WI38 (cell line): ENCODE measurements at regions not wholly inside any gene's neighbourhood (a gene's known extent, or its start where the extent isn't known, plus 50 kb on each side); places are given as distances from the start of the nearest gene placed in this dataset.

Source experiments
- H3K4me3 ChIP-seq: 2 replicates; pipeline ENCODE4 v1.5.1; 2011; ENCODE audit warnings: low read depth, mild to moderate bottlenecking, control low read depth, low read length
- CTCF ChIP-seq: IDR thresholded peaks from 2 replicates; pipeline ENCODE4 v1.5.1; 2012; ENCODE audit warnings: low read depth, mild to moderate bottlenecking, control low read depth, low read length

GRCh38 chr9:7545371-7546165 is 254.0 kb downstream of the DMAC1 start:
- no peak overlapping the region for H3K4me3 ChIP-seq
- no peak for TF ChIP-seq CTCF

- no peak overlapping the region for H3K4me3 ChIP-seq
- no peak for TF ChIP-seq CTCF
Observed at GRCh38 chr9:7542693-7543092, 256.9 kb downstream of the DMAC1 start.

GRCh38 chr9:7542126-7542525 is 257.5 kb downstream of the DMAC1 start:
- no peak overlapping the region for H3K4me3 ChIP-seq
- TF ChIP-seq CTCF: no peak

GRCh38 chr9:7536310-7536939 is 263.2 kb downstream of the DMAC1 start:
- no peak for TF ChIP-seq CTCF
- H3K4me3 ChIP-seq: no peak overlapping the region

GRCh38 chr9:7534211-7534935 is 265.2 kb downstream of the DMAC1 start:
- H3K4me3 ChIP-seq: no peak overlapping the region
- no peak for TF ChIP-seq CTCF

GRCh38 chr9:7533376-7534090 is 266.0 kb downstream of the DMAC1 start:
- TF ChIP-seq CTCF: no peak
- H3K4me3 ChIP-seq: no peak overlapping the region
